ENCODE measurements at regions not wholly inside any gene's neighbourhood (a gene's known extent, or its start where the extent isn't known, plus 50 kb on each side); places are given as distances from the start of the nearest gene placed in this dataset.

DNA sequence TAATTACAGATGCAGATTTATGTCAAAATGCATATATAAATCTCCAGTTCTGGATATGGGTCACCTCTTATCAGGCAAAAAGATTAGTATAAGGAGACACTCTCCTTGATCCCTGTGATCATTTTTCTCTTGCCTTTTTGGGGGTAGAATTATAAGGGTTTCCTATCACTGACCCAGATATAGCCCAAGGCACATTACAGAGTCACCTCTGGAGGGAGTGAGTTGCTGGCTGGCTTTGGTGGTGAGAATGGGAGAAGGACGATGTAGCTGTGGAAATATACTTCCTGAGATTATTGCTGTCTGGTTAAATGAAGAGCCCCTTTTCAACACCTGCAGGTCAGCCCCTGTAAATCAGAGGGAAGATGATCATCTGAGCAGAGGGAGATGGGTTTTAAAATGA is 418.7 kb downstream of the MTX2 start:
- Histone ChIP-seq H3K4me3 (ENCODE audit: low read depth, low read length) (no peak overlapping the region), H3K27ac (no peak overlapping the region), H3K36me3 (replicated peaks) (no peaks in the 10 kb centered on the region), H3K27me3 (replicated peaks) (no peaks in the 10 kb centered on the region)
- no peak for DNase-seq
- TF ChIP-seq, protein P1, sequence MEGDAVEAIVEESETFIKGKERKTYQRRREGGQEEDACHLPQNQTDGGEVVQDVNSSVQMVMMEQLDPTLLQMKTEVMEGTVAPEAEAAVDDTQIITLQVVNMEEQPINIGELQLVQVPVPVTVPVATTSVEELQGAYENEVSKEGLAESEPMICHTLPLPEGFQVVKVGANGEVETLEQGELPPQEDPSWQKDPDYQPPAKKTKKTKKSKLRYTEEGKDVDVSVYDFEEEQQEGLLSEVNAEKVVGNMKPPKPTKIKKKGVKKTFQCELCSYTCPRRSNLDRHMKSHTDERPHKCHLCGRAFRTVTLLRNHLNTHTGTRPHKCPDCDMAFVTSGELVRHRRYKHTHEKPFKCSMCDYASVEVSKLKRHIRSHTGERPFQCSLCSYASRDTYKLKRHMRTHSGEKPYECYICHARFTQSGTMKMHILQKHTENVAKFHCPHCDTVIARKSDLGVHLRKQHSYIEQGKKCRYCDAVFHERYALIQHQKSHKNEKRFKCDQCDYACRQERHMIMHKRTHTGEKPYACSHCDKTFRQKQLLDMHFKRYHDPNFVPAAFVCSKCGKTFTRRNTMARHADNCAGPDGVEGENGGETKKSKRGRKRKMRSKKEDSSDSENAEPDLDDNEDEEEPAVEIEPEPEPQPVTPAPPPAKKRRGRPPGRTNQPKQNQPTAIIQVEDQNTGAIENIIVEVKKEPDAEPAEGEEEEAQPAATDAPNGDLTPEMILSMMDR (IDR thresholded peaks at IDR 0.05; ENCODE audit: low read depth, low read length, missing control alignments), result no peak
- in situ Hi-C loops (cut with HindIII; ENCODE audit: low pct_ligation_motif_present, low sequenced_read_pairs), result no loop called here

DNA sequence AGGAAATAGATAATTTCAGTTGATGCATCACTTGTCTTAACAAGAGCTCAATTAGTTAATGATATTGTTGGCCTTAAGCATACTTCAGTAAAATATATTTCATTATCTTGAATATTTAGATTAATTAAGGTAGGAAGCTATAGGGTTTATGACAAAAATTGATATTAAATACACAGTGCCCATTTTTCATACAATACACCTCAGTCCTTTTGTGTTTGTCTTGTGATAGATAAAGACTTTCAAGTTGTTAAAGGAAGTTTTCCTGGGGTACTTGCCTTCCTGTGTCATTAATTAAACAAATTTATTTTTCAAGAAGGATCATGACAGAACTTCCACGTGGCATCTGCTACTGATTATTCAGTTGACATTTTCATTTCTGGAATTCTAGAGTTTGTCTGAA is 420.5 kb downstream of the MTX2 start:
- no peak overlapping the region for H3K27ac ChIP-seq
- no peaks in the 10 kb centered on the region for H3K36me3 ChIP-seq (replicated peaks)
- TF ChIP-seq, protein P1 (IDR thresholded peaks at IDR 0.05; ENCODE audit: low read depth, low read length, missing control alignments), result no peak
- DNase-seq, result no peak
- H3K27me3 ChIP-seq (replicated peaks), result no peaks in the 10 kb centered on the region
- in situ Hi-C loops (cut with HindIII; ENCODE audit: low pct_ligation_motif_present, low sequenced_read_pairs), result no loop called here
- H3K4me3 ChIP-seq (ENCODE audit: low read depth, low read length), result no peak overlapping the region

DNA sequence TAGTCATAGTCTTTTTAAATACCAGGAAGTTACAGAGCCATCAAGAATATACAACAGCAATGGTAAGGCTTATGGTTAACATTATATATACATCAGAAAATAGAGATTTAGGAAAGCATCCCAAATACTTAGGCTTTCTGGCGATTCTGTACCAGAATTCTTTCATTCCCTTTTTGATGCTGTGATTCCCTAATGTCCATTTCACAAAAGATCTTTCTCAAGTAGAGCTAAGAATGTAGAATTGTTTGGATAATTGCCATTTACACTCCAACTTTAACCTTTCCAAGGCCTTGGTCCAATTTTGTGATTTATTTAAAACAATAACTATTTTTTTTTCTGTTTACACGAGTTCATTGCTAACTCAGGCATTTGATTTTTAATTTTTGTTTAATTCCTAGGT is 422.2 kb downstream of the MTX2 start:
- in situ Hi-C loops (cut with HindIII; ENCODE audit: low pct_ligation_motif_present, low sequenced_read_pairs), result no loop called here
- TF ChIP-seq, protein P1 (IDR thresholded peaks at IDR 0.05; ENCODE audit: low read depth, low read length, missing control alignments), result no peak
- Histone ChIP-seq H3K4me3 (ENCODE audit: low read depth, low read length) (no peak overlapping the region), H3K27me3 (replicated peaks) (no peaks in the 10 kb centered on the region), H3K27ac (no peak overlapping the region), H3K36me3 (replicated peaks) (no peaks in the 10 kb centered on the region)
- no peak for DNase-seq

DNA sequence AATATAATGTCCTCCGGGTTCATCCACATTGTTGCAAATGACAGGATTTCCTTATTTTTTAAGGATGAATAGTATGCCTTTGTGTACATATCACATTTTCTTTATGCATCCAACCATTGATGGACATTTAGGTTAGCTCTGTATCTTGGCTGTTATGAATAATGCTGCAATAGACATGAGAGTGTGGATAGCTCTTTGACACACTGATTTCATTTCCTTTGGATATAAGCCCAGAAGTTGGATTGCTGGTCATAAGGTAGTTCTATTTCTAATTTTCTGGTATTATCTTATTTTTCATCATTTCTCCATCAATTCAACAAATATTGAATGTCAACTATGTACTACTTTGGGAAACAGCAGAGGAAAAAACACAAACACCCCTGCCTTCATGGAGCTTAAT is 423.3 kb downstream of the MTX2 start:
- no peak for DNase-seq
- no peak overlapping the region for H3K27ac ChIP-seq
- in situ Hi-C loops (cut with HindIII; ENCODE audit: low pct_ligation_motif_present, low sequenced_read_pairs), result no loop called here
- H3K27me3 ChIP-seq (replicated peaks), result no peaks in the 10 kb centered on the region
- H3K36me3 ChIP-seq (replicated peaks), result no peaks in the 10 kb centered on the region
- TF ChIP-seq, protein P1 (IDR thresholded peaks at IDR 0.05; ENCODE audit: low read depth, low read length, missing control alignments), result no peak
- no peak overlapping the region for H3K4me3 ChIP-seq (ENCODE audit: low read depth, low read length)

DNA sequence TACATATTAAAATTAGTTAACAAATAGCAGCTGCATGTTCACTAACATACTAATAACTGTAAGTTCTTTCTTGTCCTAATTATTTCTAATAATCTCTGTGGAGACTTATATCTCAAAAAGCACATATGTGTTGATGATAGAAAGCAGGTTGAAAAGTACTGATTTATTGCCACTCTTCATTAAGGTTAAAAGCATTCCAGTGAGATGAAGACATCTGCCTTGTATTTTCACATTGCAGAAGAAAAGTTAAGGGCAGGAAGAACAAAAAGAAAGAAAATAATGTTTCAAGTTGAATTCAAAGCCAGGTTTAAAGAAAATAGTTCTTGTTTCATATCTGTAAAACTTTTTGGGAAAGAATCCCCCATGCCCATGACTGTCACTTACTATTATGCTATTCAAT is 429.9 kb downstream of the MTX2 start:
- H3K27ac ChIP-seq, result no peak overlapping the region
- no peaks in the 10 kb centered on the region for H3K36me3 ChIP-seq (replicated peaks)
- H3K27me3 ChIP-seq (replicated peaks), result no peaks in the 10 kb centered on the region
- DNase-seq, result no peak
- TF ChIP-seq, protein P1 (IDR thresholded peaks at IDR 0.05; ENCODE audit: low read depth, low read length, missing control alignments), result no peak
- no peak overlapping the region for H3K4me3 ChIP-seq (ENCODE audit: low read depth, low read length)
- in situ Hi-C loops (cut with HindIII; ENCODE audit: low pct_ligation_motif_present, low sequenced_read_pairs), result no loop called here

DNA sequence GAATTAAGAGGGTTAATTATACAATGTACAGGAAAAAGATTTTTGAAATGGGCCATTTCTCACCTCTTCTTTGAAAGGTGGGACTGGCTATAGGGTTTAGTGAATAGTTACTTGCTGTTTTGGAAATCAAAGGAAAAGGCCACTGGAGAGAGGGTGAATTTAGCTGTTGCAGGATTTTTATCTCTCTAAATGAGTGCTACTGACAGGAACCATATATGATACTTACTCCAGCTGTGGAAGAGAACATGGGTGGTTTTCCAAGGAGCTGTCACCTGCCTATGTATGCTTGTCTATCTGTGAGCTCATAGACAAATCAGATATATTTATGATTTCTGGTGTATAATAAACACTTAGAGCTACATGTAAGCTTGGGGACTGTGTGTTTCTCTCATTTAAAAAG is 430.4 kb downstream of the MTX2 start:
- no peaks in the 10 kb centered on the region for H3K36me3 ChIP-seq (replicated peaks)
- TF ChIP-seq, protein P1 (IDR thresholded peaks at IDR 0.05; ENCODE audit: low read depth, low read length, missing control alignments), result no peak
- no peak overlapping the region for H3K27ac ChIP-seq
- no peak overlapping the region for H3K4me3 ChIP-seq (ENCODE audit: low read depth, low read length)
- H3K27me3 ChIP-seq (replicated peaks), result no peaks in the 10 kb centered on the region
- DNase-seq, result no peak
- in situ Hi-C loops (cut with HindIII; ENCODE audit: low pct_ligation_motif_present, low sequenced_read_pairs), result no loop called here
